ENCODE measurements at regions not wholly inside any gene's neighbourhood (a gene's known extent, or its start where the extent isn't known, plus 50 kb on each side); places are given as distances from the start of the nearest gene placed in this dataset.

DNA sequence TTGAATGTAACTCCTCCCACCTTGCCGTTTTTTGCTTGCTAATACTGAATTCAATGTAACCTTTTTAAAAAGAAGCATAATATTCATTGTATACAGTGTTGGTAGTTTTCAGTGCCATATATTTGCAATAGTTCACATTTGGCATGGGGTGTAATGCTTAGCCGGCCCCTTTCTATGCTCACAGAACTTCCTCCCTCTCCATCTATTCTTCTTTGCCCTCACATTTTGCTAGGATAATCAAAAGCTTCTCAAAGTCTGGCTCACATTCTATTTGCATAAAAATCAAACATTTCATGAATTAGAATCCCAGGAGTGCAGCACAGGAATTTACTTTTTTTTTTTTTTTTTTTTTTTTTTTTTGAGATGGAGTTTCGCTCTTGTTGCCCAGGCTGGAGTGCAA is 226.3 kb upstream of the MPDZ start:
- no peak for DNase-seq (ENCODE audit: low spot score)
- 76% methylated on average over 3 of the region's 3 CpGs for WGBS
- Histone ChIP-seq H3K4me1 (ENCODE audit: control insufficient read depth in 4 of 4, insufficient read depth in 4 of 4, low read length in 3 of 4) (no peaks in the 10 kb centered on the region), H3K9ac (ENCODE audit: low read depth in 1 of 2, low read length in 2 of 2) (no peak overlapping the region), H3K9me3 (ENCODE audit: control insufficient read depth in 4 of 4, low read length in 3 of 4) (no peaks in the 10 kb centered on the region), H3K27ac (ENCODE audit: low read depth in 1 of 2, low read length in 2 of 2) (no peak overlapping the region), H3K36me3 (ENCODE audit: control insufficient read depth in 4 of 4, insufficient read depth in 3 of 4, low read depth in 1 of 4, low read length in 3 of 4) (no peaks in the 10 kb centered on the region), H3K4me3 (ENCODE audit: low read depth in 1 of 3, low read length in 3 of 3) (no peak overlapping the region), H3K27me3 (ENCODE audit: control insufficient read depth in 4 of 4, insufficient read depth in 4 of 4, low read length in 3 of 4) (no peaks in the 10 kb centered on the region)
- no peak for TF ChIP-seq HNF4A (conservative IDR thresholded peaks at IDR 0.05)
- TF ChIP-seq JUND (IDR thresholded peaks at IDR 0.05), result no peak
- TF ChIP-seq TAF1 (conservative IDR thresholded peaks at IDR 0.05), result no peak
- TF ChIP-seq RAD21 (IDR thresholded peaks at IDR 0.05), result no peak
- TF ChIP-seq GABPA (IDR thresholded peaks at IDR 0.05 in 1 of 2, conservative IDR thresholded peaks at IDR 0.05 in 1 of 2), result no peak
- TF ChIP-seq FOXA2 (IDR thresholded peaks at IDR 0.05), result no peak
- TF ChIP-seq ZBTB33 (IDR thresholded peaks at IDR 0.05), result no peak
- TF ChIP-seq NR2F2 (IDR thresholded peaks at IDR 0.05), result no peak

- no peak for DNase-seq (ENCODE audit: low spot score)
- TF ChIP-seq ZBTB33 (IDR thresholded peaks at IDR 0.05) (no peak), RAD21 (IDR thresholded peaks at IDR 0.05) (no peak), FOXA2 (IDR thresholded peaks at IDR 0.05) (no peak), HNF4G (IDR thresholded peaks at IDR 0.05) (no peak), EGR1 (IDR thresholded peaks at IDR 0.05; ENCODE audit: low read depth in 2 of 2) (no peak), MAX (IDR thresholded peaks at IDR 0.05) (no peak), RXRA (IDR thresholded peaks at IDR 0.05) (no peak), TAF1 (conservative IDR thresholded peaks at IDR 0.05) (no peak), SP1 (IDR thresholded peaks at IDR 0.05) (no peak), NR2F2 (IDR thresholded peaks at IDR 0.05) (no peak), GABPA (IDR thresholded peaks at IDR 0.05 in 1 of 2, conservative IDR thresholded peaks at IDR 0.05 in 1 of 2) (no peak), FOXA1 (IDR thresholded peaks at IDR 0.05) (no peak)
- TF ChIP-seq, protein P1, sequence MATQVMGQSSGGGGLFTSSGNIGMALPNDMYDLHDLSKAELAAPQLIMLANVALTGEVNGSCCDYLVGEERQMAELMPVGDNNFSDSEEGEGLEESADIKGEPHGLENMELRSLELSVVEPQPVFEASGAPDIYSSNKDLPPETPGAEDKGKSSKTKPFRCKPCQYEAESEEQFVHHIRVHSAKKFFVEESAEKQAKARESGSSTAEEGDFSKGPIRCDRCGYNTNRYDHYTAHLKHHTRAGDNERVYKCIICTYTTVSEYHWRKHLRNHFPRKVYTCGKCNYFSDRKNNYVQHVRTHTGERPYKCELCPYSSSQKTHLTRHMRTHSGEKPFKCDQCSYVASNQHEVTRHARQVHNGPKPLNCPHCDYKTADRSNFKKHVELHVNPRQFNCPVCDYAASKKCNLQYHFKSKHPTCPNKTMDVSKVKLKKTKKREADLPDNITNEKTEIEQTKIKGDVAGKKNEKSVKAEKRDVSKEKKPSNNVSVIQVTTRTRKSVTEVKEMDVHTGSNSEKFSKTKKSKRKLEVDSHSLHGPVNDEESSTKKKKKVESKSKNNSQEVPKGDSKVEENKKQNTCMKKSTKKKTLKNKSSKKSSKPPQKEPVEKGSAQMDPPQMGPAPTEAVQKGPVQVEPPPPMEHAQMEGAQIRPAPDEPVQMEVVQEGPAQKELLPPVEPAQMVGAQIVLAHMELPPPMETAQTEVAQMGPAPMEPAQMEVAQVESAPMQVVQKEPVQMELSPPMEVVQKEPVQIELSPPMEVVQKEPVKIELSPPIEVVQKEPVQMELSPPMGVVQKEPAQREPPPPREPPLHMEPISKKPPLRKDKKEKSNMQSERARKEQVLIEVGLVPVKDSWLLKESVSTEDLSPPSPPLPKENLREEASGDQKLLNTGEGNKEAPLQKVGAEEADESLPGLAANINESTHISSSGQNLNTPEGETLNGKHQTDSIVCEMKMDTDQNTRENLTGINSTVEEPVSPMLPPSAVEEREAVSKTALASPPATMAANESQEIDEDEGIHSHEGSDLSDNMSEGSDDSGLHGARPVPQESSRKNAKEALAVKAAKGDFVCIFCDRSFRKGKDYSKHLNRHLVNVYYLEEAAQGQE (IDR thresholded peaks at IDR 0.05), result no peak
- TF ChIP-seq, protein P2, sequence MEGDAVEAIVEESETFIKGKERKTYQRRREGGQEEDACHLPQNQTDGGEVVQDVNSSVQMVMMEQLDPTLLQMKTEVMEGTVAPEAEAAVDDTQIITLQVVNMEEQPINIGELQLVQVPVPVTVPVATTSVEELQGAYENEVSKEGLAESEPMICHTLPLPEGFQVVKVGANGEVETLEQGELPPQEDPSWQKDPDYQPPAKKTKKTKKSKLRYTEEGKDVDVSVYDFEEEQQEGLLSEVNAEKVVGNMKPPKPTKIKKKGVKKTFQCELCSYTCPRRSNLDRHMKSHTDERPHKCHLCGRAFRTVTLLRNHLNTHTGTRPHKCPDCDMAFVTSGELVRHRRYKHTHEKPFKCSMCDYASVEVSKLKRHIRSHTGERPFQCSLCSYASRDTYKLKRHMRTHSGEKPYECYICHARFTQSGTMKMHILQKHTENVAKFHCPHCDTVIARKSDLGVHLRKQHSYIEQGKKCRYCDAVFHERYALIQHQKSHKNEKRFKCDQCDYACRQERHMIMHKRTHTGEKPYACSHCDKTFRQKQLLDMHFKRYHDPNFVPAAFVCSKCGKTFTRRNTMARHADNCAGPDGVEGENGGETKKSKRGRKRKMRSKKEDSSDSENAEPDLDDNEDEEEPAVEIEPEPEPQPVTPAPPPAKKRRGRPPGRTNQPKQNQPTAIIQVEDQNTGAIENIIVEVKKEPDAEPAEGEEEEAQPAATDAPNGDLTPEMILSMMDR (IDR thresholded peaks at IDR 0.05; ENCODE audit: low read depth, low read length, missing input control), result no peak
- Histone ChIP-seq H3K9me3 (ENCODE audit: control insufficient read depth in 4 of 4, low read length in 3 of 4) (no peaks in the 10 kb centered on the region), H3K4me1 (ENCODE audit: control insufficient read depth in 4 of 4, insufficient read depth in 4 of 4, low read length in 3 of 4) (no peaks in the 10 kb centered on the region), H3K4me3 (ENCODE audit: low read depth in 1 of 3, low read length in 3 of 3) (no peak overlapping the region), H3K9ac (ENCODE audit: low read depth in 1 of 2, low read length in 2 of 2) (no peak overlapping the region), H3K27ac (ENCODE audit: low read depth in 1 of 2, low read length in 2 of 2) (no peak overlapping the region), H3K27me3 (ENCODE audit: control insufficient read depth in 4 of 4, insufficient read depth in 4 of 4, low read length in 3 of 4) (no peaks in the 10 kb centered on the region), H3K36me3 (ENCODE audit: control insufficient read depth in 4 of 4, insufficient read depth in 3 of 4, low read depth in 1 of 4, low read length in 3 of 4) (no peaks in the 10 kb centered on the region)
- WGBS, result 95% methylated on average over 2 of the region's 2 CpGs
These were observed 224.1 kb upstream of the MPDZ start for GRCh38 chr9:13503599-13503998.
